Hematopoietic multipotent progenitor cell (in vitro differentiated cells): ENCODE measurements at regions not wholly inside any gene's neighbourhood (a gene's known extent, or its start where the extent isn't known, plus 50 kb on each side); places are given as distances from the start of the nearest gene placed in this dataset.

Source experiments
- DNase-seq, 3 donors: peaks; one replicate each; pipeline ENCODE4 v3.0.0-alpha.2; 2011 to 2015; ENCODE audit warnings: low read depth in 2 of 3, low spot score in 2 of 3

- DNase-seq, result no peak
Measured at GRCh38 chr16:49084628-49085390, 196.8 kb downstream of the CBLN1 start.

DNA sequence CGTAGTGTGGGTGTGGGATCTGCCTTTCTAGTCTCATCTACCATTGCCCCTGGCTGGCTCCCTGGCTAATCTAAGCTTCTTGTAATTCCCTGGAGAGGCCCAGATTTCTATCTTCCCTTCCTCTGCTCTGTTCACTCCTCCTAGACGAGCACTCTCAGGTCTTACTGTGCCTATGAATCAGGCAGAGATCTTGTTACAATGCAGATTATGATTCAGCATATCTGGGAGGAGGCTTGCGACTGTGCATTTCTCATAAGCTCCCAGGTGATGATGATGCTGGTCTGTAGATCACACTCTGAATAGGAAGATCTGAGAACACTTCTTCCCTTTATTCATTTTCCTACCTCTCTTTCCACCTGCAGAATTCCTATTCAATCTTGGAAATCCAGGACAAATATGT is 200.1 kb downstream of the CBLN1 start:
- no peak for DNase-seq

DNA sequence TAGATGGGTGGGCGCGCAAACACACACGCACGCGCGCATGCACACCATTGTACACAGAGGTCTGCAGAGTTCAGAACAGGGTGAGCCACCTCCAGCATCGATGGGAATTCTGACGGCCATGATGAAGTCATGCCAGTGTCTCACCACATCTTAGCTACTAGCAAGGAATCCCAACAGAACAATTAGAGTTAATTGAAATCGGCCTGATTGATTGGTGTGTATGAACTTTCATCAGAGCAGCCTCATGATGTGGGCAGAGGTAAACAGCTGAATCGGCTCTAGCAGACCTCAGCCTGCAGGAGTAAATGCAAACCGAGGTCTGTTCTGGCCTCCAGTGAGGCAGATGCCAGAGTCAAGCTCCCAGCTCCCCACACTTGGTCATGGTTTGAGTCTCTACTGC is 200.6 kb downstream of the CBLN1 start:
- no peak for DNase-seq

DNA sequence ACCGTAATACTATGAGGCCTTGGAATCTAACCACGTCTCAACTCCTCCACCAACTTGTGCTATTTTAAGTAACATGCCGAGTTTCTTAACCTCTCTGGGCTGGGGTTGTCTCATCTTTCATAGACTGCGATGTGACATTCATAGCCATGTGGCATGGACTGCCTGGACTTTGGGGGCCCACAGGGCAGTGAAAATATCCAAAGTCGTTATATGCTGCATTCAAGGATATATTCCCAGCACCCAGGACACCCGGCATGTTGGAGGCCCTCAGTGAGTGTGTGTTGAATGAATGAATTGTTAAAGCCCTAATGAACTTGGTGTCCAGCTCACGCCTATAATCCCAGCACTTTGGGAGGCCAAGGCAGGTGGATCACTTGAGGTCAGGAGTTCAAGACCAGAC is 203.1 kb downstream of the CBLN1 start:
- DNase-seq, result no peak

DNA sequence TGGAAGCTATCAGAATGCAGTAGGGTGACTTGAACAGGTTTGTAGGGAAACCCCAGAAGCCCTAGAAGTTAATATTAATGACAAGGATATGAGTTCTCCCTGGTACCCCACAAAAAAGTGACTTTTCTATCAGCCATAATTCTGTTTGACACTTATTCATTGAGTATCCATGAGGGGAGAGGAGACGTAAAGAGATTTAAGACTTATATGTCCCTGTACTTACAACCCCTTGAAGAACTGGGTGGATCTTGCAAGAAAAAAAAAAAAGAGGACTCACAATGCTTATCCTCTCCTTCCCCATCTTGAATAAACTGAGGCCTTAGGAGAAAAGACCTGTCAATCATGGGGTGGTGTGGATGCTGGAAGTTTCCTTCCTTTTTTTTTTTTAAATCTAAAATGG is 203.5 kb downstream of the CBLN1 start:
- DNase-seq, result no peak

DNA sequence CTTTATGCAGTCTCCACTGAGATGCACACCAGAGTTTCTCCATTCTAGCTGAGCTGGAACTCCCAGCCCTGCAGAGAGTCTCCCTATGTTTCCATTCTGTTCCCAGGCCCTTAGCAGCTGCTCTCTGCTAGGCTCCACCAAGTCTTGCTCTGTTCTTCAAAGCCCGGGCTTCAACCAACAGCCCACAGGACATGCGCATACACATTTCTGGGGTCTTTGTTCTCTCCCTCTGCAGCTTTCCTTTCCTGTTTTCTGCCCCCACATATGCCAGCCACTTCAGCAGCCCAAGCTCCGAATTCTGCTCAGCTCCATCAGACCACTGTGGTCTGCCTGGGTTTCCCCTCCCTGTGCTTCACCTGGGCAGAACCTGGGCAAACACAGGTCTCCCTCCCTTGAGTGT is 205.9 kb downstream of the CBLN1 start:
- no peak for DNase-seq

DNA sequence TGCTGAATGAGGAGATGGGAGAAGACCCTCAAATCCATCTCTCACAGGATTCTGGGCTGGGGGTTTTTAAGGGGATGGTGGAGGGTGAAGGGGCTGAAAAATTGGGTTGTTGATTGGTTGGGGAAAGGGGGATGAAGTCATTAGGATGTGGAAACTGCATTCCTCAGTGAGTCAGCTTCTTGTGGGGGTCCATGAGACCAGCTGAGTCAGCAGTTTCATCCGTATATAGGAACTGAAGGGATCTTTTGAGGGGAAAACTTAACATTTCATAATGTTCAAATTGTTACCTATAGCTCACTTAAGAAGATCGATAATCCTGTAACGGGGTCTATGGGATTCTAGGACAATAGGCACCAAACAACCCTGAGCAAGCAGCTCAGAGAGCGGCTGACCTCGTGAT is 213.4 kb downstream of the CBLN1 start:
- DNase-seq, result no peak

GRCh38 chr16:49067776-49068175 is 213.9 kb downstream of the CBLN1 start:
- DNase-seq, result no peak

DNA sequence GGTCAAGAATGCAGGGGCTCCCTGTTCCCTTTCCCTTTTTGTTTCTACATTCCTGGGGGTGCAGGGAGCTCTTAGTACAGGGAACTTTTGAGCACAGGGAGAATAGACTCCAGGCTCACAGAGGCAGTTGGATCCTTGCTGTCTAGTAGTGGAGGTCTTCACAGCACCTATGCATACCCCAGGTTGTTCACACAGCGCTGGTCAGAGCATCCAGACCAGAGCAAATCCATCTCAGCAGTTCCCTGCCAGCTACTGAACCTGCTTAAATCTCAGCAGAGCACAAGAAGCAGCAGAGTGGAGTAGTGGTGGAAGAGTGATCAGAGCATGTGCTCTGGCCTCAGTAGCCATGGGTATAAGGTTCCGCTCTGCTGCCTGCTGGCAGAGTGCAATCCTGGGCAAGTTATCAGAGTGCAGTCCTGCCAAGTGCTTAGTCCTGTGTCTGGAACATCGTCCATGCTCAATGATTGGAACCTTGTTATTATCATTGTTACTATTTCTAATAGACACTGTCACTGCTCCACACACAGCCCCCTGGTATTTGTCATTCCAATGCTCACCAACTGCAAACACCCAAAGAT is 220.4 kb downstream of the CBLN1 start:
- DNase-seq, result no peak

- no peak for DNase-seq
Measured at GRCh38 chr16:49060728-49061127, 220.9 kb downstream of the CBLN1 start.

GRCh38 chr16:49058382-49058781 is 223.3 kb downstream of the CBLN1 start:
- DNase-seq, result no peak

GRCh38 chr16:49057936-49058335 is 223.7 kb downstream of the CBLN1 start:
- DNase-seq, result no peak

DNA sequence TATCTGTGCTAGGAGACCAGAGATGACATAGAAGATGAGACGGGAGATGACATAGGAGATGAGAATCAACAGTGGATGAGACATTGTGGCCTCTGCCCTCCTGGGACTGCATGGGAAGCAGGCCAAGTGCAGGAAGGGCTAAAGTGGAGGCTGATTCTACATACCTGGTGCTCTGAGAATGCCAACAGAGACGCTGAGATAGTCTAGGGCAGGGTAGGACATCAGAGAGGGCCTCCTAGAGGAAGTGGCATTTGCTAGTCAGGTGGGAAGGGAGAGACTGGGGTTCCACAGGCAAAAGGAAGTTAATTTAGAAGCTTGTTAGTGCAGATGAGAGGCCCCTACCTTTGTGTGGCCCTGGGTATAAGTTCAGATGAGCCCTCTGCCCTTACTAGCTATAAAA is 224.2 kb downstream of the CBLN1 start:
- no peak for DNase-seq

DNA sequence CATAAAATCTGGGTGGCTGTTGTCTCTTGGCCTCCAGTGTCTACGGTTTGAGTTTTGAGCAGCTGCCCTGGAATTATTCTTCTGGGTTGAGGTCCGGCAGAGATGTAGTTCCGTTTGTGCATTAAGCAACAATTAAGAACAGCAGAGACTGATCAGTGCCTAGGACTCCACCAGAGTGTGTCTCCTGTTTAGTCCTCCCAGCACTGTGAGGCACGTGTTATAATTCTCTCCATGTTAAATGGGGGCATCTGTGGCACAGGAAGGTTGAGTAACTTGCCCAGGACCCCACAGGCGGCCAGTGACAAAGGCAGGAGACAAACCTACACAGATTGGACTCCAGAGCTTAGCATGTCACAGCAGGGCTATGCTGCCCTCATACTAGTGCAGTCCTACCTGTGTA is 225.1 kb downstream of the CBLN1 start:
- DNase-seq, result no peak

DNA sequence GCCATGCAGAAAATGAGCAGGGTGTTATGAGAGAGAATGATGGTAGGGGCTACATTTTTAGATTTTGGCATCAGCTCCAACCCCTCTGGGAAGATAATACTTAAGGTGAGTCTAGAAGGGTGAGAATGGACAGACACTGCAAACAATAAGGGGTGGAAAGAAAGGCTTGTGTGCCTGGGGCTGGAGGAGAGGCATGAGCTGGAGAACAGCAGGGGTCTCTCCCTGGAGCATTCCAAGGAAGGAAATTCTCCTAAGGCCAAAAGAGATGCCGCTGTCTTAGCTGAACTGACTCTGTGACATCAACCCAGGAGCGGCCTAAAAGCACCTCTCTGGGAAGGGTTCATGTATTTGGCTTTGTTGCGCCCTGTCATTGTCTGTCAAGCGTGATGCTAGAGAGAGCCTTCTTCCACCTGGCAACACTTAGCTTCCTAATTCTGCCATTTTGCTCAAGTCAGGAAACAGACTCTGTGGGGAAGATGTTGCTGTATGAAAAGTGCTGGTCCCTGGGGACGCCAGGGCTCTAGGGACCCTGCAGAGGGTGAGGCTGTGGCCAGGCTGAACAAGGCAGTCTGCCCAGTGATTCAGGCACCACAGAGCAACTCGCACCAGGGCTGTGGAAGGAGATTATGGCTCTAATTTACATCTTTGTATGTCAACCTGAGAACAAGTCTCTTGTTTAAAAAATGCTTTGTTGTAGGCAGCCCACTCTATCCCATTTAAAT is 225.7 kb downstream of the CBLN1 start:
- no peak for DNase-seq

DNA sequence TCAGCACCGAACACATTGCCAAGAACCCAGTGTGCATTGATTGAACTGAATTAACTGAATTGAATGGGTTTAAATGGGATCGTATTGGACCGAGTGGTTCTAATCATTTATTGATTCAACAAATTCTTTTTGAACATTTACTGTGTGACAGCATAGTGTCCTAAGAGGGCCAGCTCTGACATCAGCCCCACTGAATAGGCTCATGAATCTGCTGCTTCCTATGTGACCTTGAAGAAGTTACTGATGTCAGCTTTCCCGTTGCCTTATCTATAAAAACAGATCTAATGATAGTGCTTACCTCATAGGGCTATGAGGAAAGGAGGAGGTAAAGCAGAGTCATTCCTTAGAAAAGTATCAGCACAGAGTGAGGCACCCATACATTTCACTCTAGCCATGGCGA is 226.3 kb downstream of the CBLN1 start:
- no peak for DNase-seq

- no peak for DNase-seq
Measured at GRCh38 chr16:49054606-49055005, 227.0 kb downstream of the CBLN1 start.

DNA sequence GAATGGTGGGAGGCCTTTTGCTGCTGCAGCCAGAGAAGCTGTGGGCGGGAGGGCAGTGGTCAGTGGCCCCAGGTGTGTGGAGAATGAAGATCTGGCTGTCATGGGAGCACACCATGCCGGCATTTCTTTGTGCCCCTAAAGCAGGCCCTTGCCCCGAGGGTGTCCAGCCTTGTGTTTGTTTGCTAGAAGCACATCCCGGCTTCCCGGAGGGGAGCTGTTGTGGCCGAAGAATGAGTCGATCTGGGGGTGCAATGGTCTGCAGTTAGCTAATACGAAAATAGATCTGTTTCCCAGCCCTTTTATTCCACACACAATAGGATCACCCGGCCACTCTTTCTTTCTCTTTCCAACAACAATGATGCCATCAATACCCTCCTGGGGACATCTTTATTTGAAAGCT is 228.8 kb downstream of the CBLN1 start:
- no peak for DNase-seq

DNA sequence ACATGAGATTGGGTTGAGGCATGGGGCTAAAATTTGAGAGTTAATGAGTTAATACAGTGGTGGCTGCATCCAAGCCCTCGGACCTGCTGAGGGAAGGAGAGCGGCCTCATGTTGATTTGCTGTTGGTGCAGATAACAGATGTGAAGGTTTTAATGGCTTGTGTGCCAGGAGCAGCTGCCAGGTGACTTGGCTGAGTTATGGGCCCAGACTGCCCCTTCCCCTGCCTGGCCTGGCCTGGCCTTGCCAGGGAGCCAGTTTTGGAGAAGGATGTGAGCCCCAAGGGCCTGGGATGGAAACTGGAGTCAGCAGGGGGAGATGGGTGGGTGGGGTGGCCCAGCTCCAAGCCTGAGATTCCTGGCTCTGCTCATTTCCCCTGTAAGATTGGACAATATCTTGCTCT is 230.1 kb downstream of the CBLN1 start:
- DNase-seq, result no peak

DNA sequence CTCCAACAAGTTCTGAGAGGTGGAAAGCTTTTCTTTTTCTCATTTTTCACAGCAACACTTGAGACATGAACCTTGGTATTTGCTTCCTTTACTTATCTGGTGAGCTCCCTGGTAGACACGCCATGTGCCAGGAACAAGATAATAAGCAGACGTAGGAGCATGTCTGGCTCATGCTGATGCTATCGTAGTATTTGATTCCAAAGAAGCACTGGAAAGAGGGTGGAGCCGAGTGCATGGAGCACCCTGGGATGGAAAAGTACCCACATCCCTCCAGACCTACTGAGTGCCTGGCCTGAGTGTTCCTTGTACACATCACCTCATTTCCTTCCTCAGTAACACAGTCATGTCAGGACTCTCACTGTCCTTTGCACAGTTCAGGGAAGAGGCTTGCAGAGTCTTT is 231.0 kb downstream of the CBLN1 start:
- DNase-seq, result no peak

DNA sequence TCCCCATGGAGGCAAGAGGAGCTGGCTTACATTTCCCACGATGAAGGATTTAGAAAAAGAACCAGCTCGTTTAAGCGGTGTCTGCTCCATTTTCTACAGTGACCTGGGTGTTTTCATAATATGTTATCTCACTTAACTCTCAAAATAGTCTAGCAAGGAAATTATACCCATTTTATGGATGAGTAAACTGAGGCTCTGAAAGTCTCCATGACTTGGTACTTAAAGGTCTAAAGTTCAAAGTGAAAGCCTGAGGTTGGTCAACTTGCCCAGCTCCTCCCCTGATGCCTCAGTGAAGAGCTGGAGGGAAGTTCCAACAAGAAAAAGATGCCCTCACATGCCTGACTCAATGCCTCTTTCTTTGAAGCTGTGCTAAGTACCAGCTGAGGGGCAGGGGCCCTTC is 232.0 kb downstream of the CBLN1 start:
- no peak for DNase-seq

DNA sequence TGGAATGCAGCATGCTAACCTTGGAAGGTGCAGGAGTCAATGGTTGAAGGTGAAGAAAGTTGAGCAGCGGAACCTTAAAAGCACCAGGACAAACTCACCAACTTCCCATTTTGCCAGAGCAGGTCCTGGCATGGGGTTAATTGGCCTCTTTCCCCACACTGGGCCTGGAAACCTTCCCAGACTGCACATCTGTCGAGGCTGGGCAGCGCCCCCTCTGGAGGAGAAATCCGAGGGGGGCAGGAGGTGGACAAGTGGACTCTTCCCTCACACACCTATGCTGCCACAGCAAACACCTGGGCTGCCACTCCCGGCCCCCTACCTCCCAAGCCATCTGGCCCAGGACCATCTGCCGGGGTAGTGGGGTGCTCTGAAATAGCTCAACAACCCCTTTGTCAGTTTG is 232.4 kb downstream of the CBLN1 start:
- DNase-seq, result no peak
